IMR-90 (cell line): ENCODE measurements at regions not wholly inside any gene's neighbourhood (a gene's known extent, or its start where the extent isn't known, plus 50 kb on each side); places are given as distances from the start of the nearest gene placed in this dataset.

Experiments
- ATAC-seq: fragments of 200-7000 bp; cut with Tn5 transposase; 2 replicates; pipeline ENCODE4 v1.9.1; 2020; ENCODE audit warnings: low read depth, mild to moderate bottlenecking, moderate library complexity
- BruUV-seq: library from RNA; stranded (reverse); fragments of 400-500 nt; replicated peaks from 2 replicates; lab custom pipeline; 2021; lab: Mats Ljungman, UMichigan
- CTCF ChIA-PET: fragments of 300-600 bp; formaldehyde crosslinking; extraction: SDS; loops from one replicate; lab custom pipeline; 2021; ENCODE audit warnings: antibody characterized with exemption; lab: Yijun Ruan, JAX
- POLR2A ChIA-PET: fragments of 300-600 bp; sonication (Branson Sonifier 250); formaldehyde crosslinking; loops from one replicate; lab custom pipeline; 2022; ENCODE audit warnings: antibody characterized with exemption; ENCODE audit not compliant: unreplicated experiment; lab: Charles Lee
- DNase-seq: peaks from one replicate; pipeline ENCODE4 v3.0.0; 2013
- H2AFZ ChIP-seq: replicated peaks from 2 replicates; pipeline ENCODE3; 2013; ENCODE audit warnings: low read length, mild to moderate bottlenecking; ENCODE audit not compliant: poor library complexity
- H2AK5ac ChIP-seq: 2 replicates; pipeline ENCODE4 v1.6.1; 2013; ENCODE audit warnings: low read depth, low read length, inconsistent platforms
- H2AK9ac ChIP-seq: replicated peaks from 2 replicates; pipeline ENCODE3; 2013; ENCODE audit warnings: mild to moderate bottlenecking, low read depth, low read length, moderate library complexity; ENCODE audit not compliant: poor library complexity
- H2BK120ac ChIP-seq: 2 replicates; pipeline ENCODE4 v1.6.1; 2013; ENCODE audit warnings: low read depth, low read length, inconsistent platforms
- H2BK15ac ChIP-seq: 3 replicates; pipeline ENCODE4 v1.6.1; 2013; ENCODE audit warnings: low read depth, low read length, inconsistent platforms
- H2BK20ac ChIP-seq: 2 replicates; pipeline ENCODE4 v1.6.1; 2013; ENCODE audit warnings: low read depth, mild to moderate bottlenecking, inconsistent platforms, low read length, moderate library complexity
- H2BK5ac ChIP-seq: 2 replicates; pipeline ENCODE4 v1.6.1; 2013; ENCODE audit warnings: mild to moderate bottlenecking, low read depth, low read length, inconsistent platforms; ENCODE audit not compliant: poor library complexity, severe bottlenecking
- H3K14ac ChIP-seq: replicated peaks from 2 replicates; pipeline ENCODE4 v1.6.1; 2013; ENCODE audit warnings: low read depth, low read length, inconsistent platforms
- H3K18ac ChIP-seq: 2 replicates; pipeline ENCODE4 v1.6.1; 2013; ENCODE audit warnings: low read depth, low read length, control low read depth
- H3K23ac ChIP-seq: 2 replicates; pipeline ENCODE4 v1.6.1; 2013; ENCODE audit warnings: low read depth, low read length, inconsistent platforms
- H3K27ac ChIP-seq: 2 replicates; pipeline ENCODE4 v1.5.1; 2013; ENCODE audit warnings: mild to moderate bottlenecking, control low read depth, low read length; ENCODE audit not compliant: insufficient read depth
- H3K27me3 ChIP-seq: 2 replicates; pipeline ENCODE4 v1.6.1; 2013; ENCODE audit warnings: low read length; ENCODE audit not compliant: control insufficient read depth, insufficient read depth
- H3K36me3 ChIP-seq: 2 replicates; pipeline ENCODE4 v1.6.1; 2013; ENCODE audit warnings: low read length, mixed read lengths; ENCODE audit not compliant: control insufficient read depth, insufficient read depth
- H3K4ac ChIP-seq: 2 replicates; pipeline ENCODE4 v1.6.1; 2013; ENCODE audit warnings: low read depth, low read length, inconsistent platforms
- H3K4me1 ChIP-seq: 2 replicates; pipeline ENCODE4 v1.6.1; 2013; ENCODE audit warnings: low read length, mixed read lengths; ENCODE audit not compliant: control insufficient read depth, insufficient read depth
- H3K4me2 ChIP-seq: 2 replicates; pipeline ENCODE4 v1.6.1; 2013; ENCODE audit warnings: low read depth, mild to moderate bottlenecking, control low read depth, low read length, moderate library complexity
- H3K4me3 ChIP-seq: 2 replicates; pipeline ENCODE4 v1.5.1; 2013; ENCODE audit warnings: low read depth, mild to moderate bottlenecking, control low read depth, low read length, moderate library complexity; ENCODE audit not compliant: insufficient read depth
- H3K56ac ChIP-seq: 2 replicates; pipeline ENCODE4 v1.6.1; 2013; ENCODE audit warnings: low read length, inconsistent platforms; ENCODE audit not compliant: insufficient read depth; ENCODE audit errors: extremely low read depth
- H3K79me1 ChIP-seq, 2 experiments: 2 replicates each; pipeline ENCODE4 v1.6.1; 2013; ENCODE audit warnings: low read length in 2 of 2, inconsistent platforms in 1 of 2, low read depth in 1 of 2
- H3K9ac ChIP-seq: 2 replicates; pipeline ENCODE4 v1.6.1; 2013; ENCODE audit warnings: low read depth, low read length, control low read depth
- H3K9me1 ChIP-seq: 2 replicates; pipeline ENCODE4 v1.6.1; 2013; ENCODE audit warnings: low read length, inconsistent platforms; ENCODE audit not compliant: insufficient read depth
- H3K9me3 ChIP-seq: 2 replicates; pipeline ENCODE4 v1.6.1; 2013; ENCODE audit warnings: low read length; ENCODE audit not compliant: control insufficient read depth, insufficient read depth
- H4K20me1 ChIP-seq: 2 replicates; pipeline ENCODE4 v1.6.1; 2013; ENCODE audit warnings: low read length, inconsistent platforms; ENCODE audit not compliant: insufficient read depth
- H4K5ac ChIP-seq: 2 replicates; pipeline ENCODE4 v1.6.1; 2013; ENCODE audit warnings: mild to moderate bottlenecking, low read depth, low read length, control low read depth
- H4K8ac ChIP-seq, 2 experiments: 2 replicates each; pipeline ENCODE4 v1.6.1; 2013; ENCODE audit warnings: low read depth in 2 of 2, low read length in 2 of 2, control low read depth in 1 of 2, inconsistent platforms in 1 of 2
- H4K91ac ChIP-seq: 2 replicates; pipeline ENCODE4 v1.6.1; 2013; ENCODE audit warnings: low read depth, low read length, inconsistent platforms; ENCODE audit not compliant: insufficient read depth
- BHLHE40 ChIP-seq: fragments of 150-350 bp; IDR thresholded peaks from 2 replicates; pipeline ENCODE4 v1.6.1; 2016; ENCODE audit warnings: mild to moderate bottlenecking, low read depth, low read length
- CEBPB ChIP-seq: IDR thresholded peaks from 2 replicates; pipeline ENCODE4 v1.6.1; 2012; ENCODE audit warnings: low read depth, low read length, improper control_type of control experiment
- CHD1 ChIP-seq: IDR thresholded peaks from 2 replicates; pipeline ENCODE4 v1.6.1; 2012; ENCODE audit warnings: low read depth, low read length, improper control_type of control experiment
- MAZ ChIP-seq: IDR thresholded peaks from 2 replicates; pipeline ENCODE4 v1.6.1; 2012; ENCODE audit warnings: low read depth, mild to moderate bottlenecking, low read length, improper control_type of control experiment, moderate library complexity, borderline replicate concordance
- NFE2L2 ChIP-seq: fragments of 150-350 bp; IDR thresholded peaks from 2 replicates; pipeline ENCODE4 v1.6.1; 2016; ENCODE audit warnings: low read depth, mild to moderate bottlenecking, low read length
- RAD21 ChIP-seq: IDR thresholded peaks from 2 replicates; pipeline ENCODE4 v1.6.1; 2012; ENCODE audit warnings: low read length, improper control_type of control experiment
- RFX5 ChIP-seq: IDR thresholded peaks from 2 replicates; pipeline ENCODE4 v1.8.0; 2012; ENCODE audit warnings: low read depth, mild to moderate bottlenecking, low read length, moderate library complexity
- WGBS, 2 experiments: methylation state at CpG; one replicate each; pipeline versions ENCODE4 v1.1.5 to v1.1.7; 2013; ENCODE audit warnings: missing lambda C conversion rate in 2 of 2; ENCODE audit not compliant: insufficient read length in 1 of 2; ENCODE audit errors: extremely low coverage in 2 of 2; 5-methylcytosine and 5-hydroxymethylcytosine counted together
- dilution Hi-C: fragments of 300-500 bp; cut with HindIII; formaldehyde crosslinking; loops from one replicate; pipeline ENCODE4 v1.14.3; 2018; ENCODE audit warnings: low sequenced_read_pairs; ENCODE audit not compliant: unreplicated experiment
- in situ Hi-C: fragments of 300-500 bp; cut with MboI; formaldehyde crosslinking; loops from 3 replicates; pipeline ENCODE4 v1.14.3; 2019; ENCODE audit warnings: low sequenced_read_pairs, inconsistent platforms, mixed read lengths
- intact Hi-C: fragments of 100-400 bp; cut with micrococcal nuclease; formaldehyde crosslinking; loops from 2 replicates; pipeline ENCODE4 v1.10.0; 2022
- TF ChIP-seq, protein P1 (sequence below): conservative IDR thresholded peaks from 2 replicates; pipeline ENCODE4 v1.5.1; 2012; ENCODE audit warnings: mild to moderate bottlenecking, low read depth, low read length, improper control_type of control experiment

DNA sequence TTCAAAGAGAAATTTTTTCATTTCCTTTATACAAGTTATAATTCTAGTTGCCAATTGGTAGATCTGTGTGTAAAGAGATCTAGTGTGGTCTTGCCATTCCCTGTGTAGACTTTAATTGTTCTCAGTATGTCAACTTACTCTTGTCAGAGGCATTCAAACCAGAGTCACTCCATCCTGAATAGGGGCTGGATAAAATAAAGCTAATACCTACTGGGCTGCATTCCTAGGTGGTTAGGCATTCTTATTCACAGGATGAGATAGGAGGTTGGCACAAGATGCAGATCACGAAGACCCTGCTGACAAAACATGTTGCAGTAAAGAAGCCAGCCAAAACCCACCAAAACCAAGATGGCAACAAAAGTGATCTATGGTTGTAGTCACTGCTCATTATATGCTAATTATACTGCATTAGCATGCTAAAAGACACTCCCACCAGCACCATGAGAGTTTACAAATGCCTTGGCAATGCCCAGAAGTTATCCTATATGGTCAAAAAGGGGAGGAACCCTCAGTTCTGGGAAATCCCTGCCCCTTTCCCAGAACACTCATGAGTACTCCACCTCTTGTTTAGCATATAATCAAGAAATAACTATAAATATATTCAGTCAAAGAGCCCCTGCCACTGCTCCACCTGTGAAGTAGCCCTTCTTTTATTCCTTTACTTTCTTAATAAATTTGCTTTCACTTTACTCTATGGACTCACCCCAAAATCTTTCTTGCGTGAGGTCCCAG lies 74.0 kb upstream of the ADAMTS5 start:
- H4K8ac ChIP-seq, result no peak overlapping the region
- in situ Hi-C loops (no loop called here), dilution Hi-C loops (no loop called here), intact Hi-C loops (no loop called here)
- no peak overlapping the region for H3K4me2 ChIP-seq
- ChIA-PET POLR2A (no interaction called here), CTCF (no interaction called here)
- no peak overlapping the region for H3K4ac ChIP-seq
- H3K9me3 ChIP-seq, result no peaks in the 10 kb centered on the region; the same call in 1 of the 2 replicates
- no CpG with 5 or more reads among the region's 2 CpGs for WGBS, 2 experiments
- H4K20me1 ChIP-seq, result no peaks in the 10 kb centered on the region
- TF ChIP-seq, protein P1, sequence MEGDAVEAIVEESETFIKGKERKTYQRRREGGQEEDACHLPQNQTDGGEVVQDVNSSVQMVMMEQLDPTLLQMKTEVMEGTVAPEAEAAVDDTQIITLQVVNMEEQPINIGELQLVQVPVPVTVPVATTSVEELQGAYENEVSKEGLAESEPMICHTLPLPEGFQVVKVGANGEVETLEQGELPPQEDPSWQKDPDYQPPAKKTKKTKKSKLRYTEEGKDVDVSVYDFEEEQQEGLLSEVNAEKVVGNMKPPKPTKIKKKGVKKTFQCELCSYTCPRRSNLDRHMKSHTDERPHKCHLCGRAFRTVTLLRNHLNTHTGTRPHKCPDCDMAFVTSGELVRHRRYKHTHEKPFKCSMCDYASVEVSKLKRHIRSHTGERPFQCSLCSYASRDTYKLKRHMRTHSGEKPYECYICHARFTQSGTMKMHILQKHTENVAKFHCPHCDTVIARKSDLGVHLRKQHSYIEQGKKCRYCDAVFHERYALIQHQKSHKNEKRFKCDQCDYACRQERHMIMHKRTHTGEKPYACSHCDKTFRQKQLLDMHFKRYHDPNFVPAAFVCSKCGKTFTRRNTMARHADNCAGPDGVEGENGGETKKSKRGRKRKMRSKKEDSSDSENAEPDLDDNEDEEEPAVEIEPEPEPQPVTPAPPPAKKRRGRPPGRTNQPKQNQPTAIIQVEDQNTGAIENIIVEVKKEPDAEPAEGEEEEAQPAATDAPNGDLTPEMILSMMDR, result no peak
- no peak for TF ChIP-seq BHLHE40
- TF ChIP-seq RAD21, result no peak
- TF ChIP-seq CHD1, result no peak
- TF ChIP-seq MAZ, result no peak
- no peak for TF ChIP-seq CEBPB
- no peak for TF ChIP-seq NFE2L2
- TF ChIP-seq RFX5, result no peak
- no peak overlapping the region for H2AK5ac ChIP-seq
- no peak overlapping the region for H2BK20ac ChIP-seq
- no peak overlapping the region for H2AK9ac ChIP-seq
- H3K27me3 ChIP-seq, result no peaks in the 10 kb centered on the region
- H3K36me3 ChIP-seq, result no peaks in the 10 kb centered on the region
- no peak for ATAC-seq
- no peak overlapping the region for H3K23ac ChIP-seq
- no peak overlapping the region for H3K14ac ChIP-seq
- H3K9ac ChIP-seq, result no peak overlapping the region
- no peak overlapping the region for H4K5ac ChIP-seq
- no peak overlapping the region for H3K18ac ChIP-seq
- BruUV-seq, result no TSS peak
- no peak overlapping the region for H2BK15ac ChIP-seq
- H3K4me3 ChIP-seq, result no peak overlapping the region
- H3K56ac ChIP-seq, result no peak overlapping the region
- no peak overlapping the region for H2BK5ac ChIP-seq
- H3K4me1 ChIP-seq, result no peaks in the 10 kb centered on the region
- DNase-seq, result no peak
- H4K91ac ChIP-seq, result no peak overlapping the region
- no peak overlapping the region for H2BK120ac ChIP-seq
- no peaks in the 10 kb centered on the region for H3K9me1 ChIP-seq
- H3K79me1 ChIP-seq, result no peaks in the 10 kb centered on the region
- H2AFZ ChIP-seq, result no peak overlapping the region
- H3K27ac ChIP-seq, result no peak overlapping the region
